ENCODE measurements at regions not wholly inside any gene's neighbourhood (a gene's known extent, or its start where the extent isn't known, plus 50 kb on each side); places are given as distances from the start of the nearest gene placed in this dataset.

GRCh38 chrX:40314070-40314469 lies 216.3 kb upstream of the BCOR start:
- TF ChIP-seq POLR2A (IDR thresholded peaks at IDR 0.05) (no peak), CTCF (IDR thresholded peaks at IDR 0.05) (no peak), EP300 (IDR thresholded peaks at IDR 0.05) (no peak)

All from suprapubic skin (tissue), 3 donors.